Fibroblast of pulmonary artery (primary cell): ENCODE measurements at regions not wholly inside any gene's neighbourhood (a gene's known extent, or its start where the extent isn't known, plus 50 kb on each side); places are given as distances from the start of the nearest gene placed in this dataset.
"Not testable (repeated sequence)": the region's sequence is repeated elsewhere in the genome, so short reads cannot be mapped to it uniquely, and the experiment has no call there.

Experiments
- DNase-seq: peaks from one replicate; pipeline ENCODE4 v3.0.0-alpha.2; 2010; ENCODE audit warnings: low read depth
- H3K4me3 ChIP-seq: replicated peaks from 2 replicates; pipeline ENCODE4 v1.5.1; 2011; ENCODE audit warnings: low read depth, mild to moderate bottlenecking, control low read depth, low read length, moderate library complexity
- TF ChIP-seq, protein P1 (sequence below): IDR thresholded peaks from 2 replicates; pipeline ENCODE4 v1.5.1; 2011; ENCODE audit warnings: mild to moderate bottlenecking, control low read depth, low read length, inconsistent platforms; ENCODE audit errors: missing control alignments

DNA sequence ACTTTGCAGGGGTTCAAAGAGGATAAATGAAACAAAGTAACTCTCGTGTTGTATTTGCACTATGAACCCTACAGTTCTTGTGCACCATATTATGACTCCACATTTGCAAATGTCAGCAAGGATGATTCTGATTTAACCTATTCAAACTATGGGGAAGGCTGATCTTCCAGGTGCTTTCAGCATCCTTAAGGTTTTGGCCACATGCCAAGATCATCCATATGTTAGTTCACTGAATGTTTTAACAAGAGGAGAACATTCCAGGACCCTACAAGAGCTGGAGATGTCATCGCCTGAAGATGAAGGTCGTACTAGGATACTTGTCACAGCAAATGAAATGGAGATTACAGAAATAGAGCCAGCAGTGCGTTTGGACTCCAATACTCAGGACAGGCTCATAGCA, 114.2 kb downstream of the DHRS2 start:
- no peak overlapping the region for H3K4me3 ChIP-seq
- DNase-seq, result no peak
- TF ChIP-seq, protein P1, sequence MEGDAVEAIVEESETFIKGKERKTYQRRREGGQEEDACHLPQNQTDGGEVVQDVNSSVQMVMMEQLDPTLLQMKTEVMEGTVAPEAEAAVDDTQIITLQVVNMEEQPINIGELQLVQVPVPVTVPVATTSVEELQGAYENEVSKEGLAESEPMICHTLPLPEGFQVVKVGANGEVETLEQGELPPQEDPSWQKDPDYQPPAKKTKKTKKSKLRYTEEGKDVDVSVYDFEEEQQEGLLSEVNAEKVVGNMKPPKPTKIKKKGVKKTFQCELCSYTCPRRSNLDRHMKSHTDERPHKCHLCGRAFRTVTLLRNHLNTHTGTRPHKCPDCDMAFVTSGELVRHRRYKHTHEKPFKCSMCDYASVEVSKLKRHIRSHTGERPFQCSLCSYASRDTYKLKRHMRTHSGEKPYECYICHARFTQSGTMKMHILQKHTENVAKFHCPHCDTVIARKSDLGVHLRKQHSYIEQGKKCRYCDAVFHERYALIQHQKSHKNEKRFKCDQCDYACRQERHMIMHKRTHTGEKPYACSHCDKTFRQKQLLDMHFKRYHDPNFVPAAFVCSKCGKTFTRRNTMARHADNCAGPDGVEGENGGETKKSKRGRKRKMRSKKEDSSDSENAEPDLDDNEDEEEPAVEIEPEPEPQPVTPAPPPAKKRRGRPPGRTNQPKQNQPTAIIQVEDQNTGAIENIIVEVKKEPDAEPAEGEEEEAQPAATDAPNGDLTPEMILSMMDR, result no peak

DNA sequence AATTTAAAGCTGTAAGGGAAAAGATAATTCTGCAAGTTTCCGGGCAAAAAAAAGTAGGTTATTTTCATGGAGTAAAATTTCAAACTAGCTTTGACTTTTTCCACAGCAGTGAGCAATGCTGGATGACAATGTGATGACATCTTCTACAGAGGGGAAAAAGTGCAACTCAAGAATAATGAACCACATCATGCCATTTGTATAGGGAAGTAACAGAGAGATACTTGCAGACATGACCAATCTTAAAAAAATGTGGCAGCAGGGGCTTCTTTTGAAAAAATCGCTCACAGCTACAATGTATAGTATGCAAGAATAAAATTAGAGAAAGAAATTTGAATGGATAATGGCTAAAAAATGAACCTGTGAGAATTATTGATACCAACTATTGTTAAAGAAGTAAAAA, 115.5 kb downstream of the DHRS2 start:
- no peak for DNase-seq
- TF ChIP-seq, protein P1, result no peak
- no peak overlapping the region for H3K4me3 ChIP-seq

DNA sequence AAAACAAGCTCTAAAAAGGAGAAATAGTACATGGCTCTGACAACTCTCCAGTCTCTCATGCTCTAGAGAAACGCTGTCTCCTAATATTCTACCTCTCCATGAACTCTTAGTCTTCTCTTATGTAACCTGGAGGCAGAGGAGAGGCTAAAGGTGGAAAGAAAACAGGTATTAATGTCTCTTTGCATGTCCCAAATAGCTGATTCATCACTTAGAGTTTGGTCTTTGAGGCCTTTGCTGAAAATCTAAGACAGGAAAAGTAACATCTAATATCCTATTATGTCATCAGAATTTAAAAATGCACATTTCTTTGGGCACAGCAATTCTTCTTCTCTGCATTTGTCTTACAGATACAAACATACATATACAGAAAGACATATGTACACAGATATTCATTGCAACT, 127.2 kb downstream of the DHRS2 start:
- H3K4me3 ChIP-seq, result no peak overlapping the region
- no peak for DNase-seq
- TF ChIP-seq, protein P1, result no peak

DNA sequence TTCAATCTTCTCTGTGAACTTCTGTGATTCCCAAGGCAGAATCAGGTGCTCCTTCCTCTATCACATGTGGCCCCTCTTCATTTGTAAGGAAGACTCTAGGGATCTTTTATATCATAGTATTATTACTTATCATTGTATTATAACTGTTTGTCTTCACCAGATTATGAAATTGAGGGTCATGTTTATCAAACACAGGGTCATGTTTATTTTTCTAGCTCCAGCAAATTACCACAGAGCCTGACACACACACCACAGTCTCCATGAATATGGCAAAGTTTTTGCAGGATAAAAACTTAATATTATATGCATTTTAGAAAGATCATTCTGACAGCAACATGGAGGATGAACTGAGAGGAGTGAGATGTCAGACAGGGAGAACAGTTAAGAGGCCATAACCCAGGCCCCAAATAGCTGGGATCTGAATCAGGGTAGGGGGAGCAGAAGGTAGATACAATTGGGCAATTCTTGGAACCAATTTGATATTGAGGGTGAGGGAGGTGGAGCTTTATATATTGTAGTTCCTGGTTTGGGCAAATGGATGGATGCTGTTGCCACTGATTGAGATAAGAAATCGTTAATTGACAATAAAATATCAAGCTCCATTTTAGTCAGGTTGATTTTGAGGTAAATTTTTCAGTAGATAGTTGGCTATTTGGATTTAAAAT, 130.7 kb downstream of the DHRS2 start:
- no peak for DNase-seq
- H3K4me3 ChIP-seq, result no peak overlapping the region
- TF ChIP-seq, protein P1, result no peak

DNA sequence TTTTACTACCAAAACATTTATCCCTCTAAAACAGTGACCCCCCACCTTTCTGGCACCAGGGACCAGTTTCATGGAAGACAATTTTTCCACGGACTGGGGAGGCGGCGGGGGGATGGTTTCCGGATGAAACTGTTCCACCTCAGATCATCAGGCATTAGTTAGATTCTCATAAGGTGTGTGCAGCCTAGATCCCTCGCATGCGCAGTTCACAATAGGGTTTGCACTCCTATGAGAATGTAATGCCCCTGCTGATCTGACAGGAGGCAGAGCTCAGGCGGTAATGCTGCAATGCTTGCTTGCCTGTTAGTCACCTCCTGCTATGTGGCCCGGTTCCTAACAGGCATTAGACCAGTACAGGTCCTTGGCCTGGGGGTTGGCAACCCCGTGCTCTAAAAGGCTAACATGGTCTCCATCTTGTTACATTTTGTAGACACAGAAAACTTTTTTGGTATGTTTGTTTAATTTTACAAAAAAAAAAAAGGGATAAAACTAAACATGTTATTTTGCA, 133.1 kb downstream of the DHRS2 start:
- not testable (repeated sequence) for H3K4me3 ChIP-seq, DNase-seq

DNA sequence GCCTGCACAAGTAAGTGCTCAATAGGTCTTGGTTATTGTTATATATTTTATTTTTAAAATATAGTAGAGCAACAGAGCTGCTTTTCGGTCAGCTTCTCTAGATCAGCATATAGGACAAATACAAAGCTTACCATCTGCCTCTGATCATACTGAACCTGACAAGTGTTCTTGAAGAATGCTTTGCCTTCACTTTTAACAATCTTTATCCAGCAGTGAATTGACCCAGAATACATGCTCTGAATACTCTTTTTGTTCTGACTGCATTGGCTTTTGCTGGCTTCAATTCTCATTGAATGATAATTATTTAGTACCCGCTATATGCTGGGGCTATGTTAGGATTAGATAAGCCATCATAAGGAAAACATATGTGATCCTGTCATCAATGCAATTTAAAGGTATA, 137.8 kb downstream of the DHRS2 start:
- no peak overlapping the region for H3K4me3 ChIP-seq
- TF ChIP-seq, protein P1, result no peak
- DNase-seq, result no peak

DNA sequence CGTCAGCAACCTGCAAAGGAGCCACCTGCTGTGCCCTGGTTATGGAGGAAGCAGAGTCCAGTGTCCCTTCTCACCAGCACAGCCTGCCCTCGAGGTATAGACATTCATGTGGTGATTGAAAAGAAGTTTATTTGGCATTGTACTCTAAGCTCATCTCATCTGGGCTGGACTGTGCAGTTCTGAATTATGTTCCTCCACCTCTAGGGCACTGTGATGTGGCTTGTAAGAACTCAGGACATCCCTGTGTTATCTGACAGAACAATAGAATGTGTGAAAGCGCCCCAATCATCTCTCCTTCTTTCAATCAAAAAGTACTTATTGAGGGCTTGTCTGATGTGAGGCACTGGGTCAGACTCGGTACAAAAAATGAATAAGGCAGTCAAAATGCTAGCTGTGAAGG, 140.1 kb downstream of the DHRS2 start:
- no peak for DNase-seq
- no peak overlapping the region for H3K4me3 ChIP-seq
- TF ChIP-seq, protein P1, result no peak
